ENCODE measurements at regions not wholly inside any gene's neighbourhood (a gene's known extent, or its start where the extent isn't known, plus 50 kb on each side); places are given as distances from the start of the nearest gene placed in this dataset.
A peak's percentile ranks its signal among the peaks of the same experiment; 100 is the strongest.
"Not testable (repeated sequence)": the region's sequence is repeated elsewhere in the genome, so short reads cannot be mapped to it uniquely, and the experiment has no call there.

- DNase-seq (ENCODE audit: low spot score), result no peak
Observed at GRCh38 chr13:107819071-107819470, 396.3 kb downstream of the LIG4 start.

DNA sequence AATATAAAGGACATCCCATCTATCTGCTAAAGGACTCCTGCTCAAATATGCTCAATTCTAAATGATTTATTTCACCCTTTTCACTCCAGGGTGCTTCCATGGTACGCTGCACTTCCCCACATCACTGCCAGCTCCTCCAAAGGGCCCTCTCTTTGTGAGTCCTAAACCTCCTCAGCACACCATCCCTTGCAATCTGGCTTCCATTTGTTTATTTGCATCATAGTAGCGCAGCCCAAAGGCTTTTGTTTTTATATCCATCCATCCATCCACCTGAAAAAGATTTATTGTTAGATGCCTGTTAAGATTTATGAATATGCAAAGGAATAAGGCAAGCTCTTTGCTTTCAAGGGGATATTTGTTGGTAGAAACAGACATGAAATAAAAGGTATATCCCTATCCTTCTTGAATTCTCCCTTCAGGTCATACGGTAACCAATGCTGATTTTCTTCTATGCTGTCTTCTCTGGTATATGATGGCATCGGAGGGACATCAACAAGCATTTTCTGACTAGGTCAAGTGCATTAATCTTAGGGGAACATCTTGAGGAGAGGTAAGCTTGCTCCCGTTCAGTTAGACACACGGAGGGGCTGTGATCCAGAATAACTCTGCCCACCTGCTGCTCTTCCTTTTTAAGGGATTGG is 397.6 kb downstream of the LIG4 start:
- DNase-seq (ENCODE audit: low spot score), result peak; percentile 29

DNA sequence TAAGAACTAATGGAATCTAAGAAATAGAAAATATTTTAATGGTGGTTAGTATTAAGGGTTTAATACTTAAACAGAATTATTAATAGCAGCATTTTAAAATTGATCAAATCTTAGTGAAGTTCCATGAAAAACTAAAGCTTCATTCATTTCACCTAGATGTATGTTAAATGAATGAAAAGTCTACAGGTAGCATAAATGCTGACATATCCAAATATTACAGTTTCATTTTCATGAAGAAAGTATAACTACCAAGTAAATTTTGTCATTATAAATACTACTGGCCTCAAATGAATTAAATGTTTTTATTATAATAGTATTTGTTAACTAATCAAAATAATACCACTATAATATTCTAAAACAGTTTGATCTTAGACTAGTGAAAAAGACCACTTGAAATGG is 403.3 kb downstream of the LIG4 start:
- DNase-seq (ENCODE audit: low spot score), result no peak

DNA sequence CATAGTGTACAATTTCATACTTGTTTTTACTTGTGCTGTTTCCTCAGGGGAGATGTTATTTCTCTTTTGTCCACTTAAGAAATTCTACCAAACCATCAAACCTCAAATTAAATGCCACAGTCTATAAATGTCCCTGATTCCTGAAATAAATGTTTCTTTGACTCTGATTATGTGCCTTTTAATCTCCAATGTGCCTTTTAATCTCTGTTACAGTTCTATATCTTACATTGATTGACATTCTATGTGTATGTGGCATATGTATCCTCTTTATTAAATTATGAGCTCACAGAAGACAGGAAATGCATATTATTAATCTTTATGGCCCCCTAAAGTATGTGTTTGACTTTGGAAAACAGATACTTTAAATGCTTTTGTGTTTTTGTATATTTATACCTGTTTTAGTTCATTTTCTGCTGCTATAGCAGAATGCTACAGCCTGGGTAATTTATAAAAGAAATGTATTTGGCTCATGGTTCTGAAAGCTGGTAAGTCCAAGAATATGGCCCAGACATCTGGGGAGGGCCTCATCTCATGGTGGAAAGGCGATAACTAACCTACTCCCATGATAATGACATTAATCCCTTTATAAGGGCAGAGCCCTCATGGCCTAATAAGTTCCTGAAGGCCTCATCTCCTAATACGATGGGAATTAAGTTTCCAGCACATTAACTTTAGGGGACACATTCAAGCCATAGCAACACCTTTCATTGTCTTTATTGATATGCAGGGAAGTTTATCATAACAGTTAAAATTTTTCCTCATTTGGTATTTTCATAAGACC is 403.9 kb downstream of the LIG4 start:
- no peak for DNase-seq (ENCODE audit: low spot score)

DNA sequence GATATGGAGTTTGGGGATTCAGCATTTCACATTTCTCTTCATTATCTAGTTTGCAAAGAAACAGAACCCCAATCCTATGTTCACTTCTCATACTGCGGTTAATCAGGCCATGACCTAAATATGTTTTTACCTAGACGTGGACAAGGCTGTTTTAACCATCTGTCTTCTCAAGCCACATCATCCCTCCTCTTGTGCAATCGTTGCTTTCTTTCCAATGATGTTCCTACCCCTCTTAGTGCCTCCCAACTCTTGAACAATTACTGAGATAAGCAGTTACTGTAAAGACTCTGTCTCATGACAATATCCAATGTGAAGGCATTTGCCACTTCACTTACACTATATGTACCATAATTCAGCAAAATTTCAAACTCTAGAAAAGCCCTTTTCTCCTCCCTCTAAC is 406.2 kb downstream of the LIG4 start:
- no peak for DNase-seq (ENCODE audit: low spot score)

GRCh38 chr13:107808389-107808788 is 406.9 kb downstream of the LIG4 start:
- DNase-seq (ENCODE audit: low spot score), result no peak

DNA sequence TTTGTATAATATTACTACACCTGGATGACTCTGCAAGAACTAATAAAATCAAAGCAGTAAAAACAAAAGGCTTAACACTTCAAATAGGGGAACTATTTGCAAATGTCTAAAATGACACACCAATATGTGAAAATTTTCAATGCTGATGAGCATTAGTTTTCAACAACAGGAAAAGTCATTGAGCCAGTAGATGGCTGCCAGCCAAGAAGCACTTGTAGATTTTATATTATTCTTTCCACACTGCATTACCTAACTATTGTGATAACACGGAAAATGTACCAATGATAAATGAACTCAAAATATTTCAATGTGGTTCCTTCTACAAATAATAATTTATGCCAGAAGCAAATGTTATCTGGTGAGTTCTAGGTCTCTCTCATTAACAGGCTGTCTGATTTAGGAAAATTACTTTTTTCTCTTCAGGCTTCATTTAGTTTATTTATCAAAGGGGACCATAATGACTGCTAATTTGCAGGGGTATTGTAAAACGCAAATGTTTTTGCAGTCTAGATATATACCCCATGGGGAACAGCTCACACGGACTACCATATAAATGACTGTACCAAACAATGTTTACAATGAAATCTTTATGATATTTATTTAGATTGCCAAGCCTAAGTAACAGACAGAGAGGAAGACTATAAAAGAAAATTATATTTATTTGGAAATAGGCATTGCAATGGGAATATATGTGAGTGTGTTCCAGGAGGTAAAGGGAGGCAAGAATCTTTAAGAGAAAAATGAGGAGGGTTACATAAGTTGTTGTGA is 407.8 kb downstream of the LIG4 start:
- no peak for DNase-seq (ENCODE audit: low spot score)

- no peak for DNase-seq (ENCODE audit: low spot score)
Observed at GRCh38 chr13:107806726-107807125, 408.6 kb downstream of the LIG4 start.

DNA sequence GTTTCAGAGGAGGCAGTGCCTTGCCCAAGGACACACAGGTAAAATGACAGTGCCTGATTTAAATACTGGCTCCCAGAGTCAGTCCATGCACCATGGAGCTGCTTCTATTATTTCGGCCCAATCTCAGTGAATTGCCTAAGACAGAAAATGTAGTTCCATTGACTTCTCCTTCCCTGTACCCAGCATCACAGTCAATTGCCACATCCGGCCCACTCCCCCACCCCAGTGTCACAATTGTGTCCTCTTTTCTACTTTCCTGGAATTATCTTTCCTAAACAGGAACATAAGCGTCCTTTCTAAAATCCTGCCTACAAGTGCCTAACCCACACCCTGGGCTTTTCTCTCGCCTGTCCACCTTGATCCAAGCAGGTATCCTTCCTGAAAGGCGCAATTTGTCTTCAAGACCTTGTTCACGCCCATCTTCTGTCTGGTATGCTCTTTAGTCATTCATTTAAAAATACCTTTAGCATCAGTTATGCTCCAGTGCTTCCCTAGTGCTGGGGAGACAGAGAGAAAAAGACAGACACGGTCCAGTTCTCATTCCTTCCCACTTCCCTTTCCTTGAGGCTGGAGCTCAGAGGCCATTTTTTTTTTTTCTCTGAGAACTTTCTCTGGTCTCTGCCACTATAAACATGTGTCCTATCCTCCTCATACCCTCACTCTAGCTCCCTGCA is 411.4 kb downstream of the LIG4 start:
- no peak for DNase-seq (ENCODE audit: low spot score)

- no peak for DNase-seq (ENCODE audit: low spot score)
Observed at GRCh38 chr13:107801621-107802020, 413.7 kb downstream of the LIG4 start.

DNA sequence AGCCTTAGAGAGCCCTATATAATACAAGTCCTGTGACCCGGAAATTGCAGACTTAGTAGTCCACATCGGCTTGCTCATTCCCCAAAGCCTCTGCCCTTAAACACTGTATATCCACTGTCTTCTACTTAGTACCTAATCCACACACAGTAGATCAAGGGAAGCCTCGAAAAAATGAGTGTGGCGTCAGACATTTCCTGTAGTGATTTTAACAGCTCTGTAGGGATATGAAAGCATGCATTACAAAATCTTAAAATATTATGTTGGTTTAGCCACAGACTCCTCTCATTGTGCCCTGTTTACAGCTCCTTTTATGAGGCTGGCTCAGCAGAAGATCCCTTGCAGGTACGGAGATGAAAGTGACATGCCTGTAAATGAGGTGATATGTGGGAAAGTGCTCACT is 416.3 kb downstream of the LIG4 start:
- DNase-seq (ENCODE audit: low spot score), result no peak

DNA sequence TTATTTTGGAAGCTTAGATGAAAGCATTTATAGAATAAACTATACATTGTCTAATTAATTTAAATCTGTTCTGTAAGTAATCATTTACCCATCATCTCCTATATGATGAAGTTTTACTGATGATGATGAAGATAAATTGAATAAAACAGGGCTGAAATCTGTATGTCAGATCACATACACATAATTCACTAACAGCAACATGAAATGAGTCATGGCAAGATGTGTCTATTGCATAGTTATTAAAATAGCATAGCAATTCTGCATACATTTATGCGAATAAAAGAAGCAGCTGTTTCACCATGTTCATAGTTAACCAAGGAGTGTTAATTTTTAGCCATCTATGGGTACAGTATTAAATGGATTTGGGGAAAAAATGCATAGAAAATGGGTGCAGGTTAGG is 424.9 kb downstream of the LIG4 start:
- no peak for DNase-seq (ENCODE audit: low spot score)

- no peak for DNase-seq (ENCODE audit: low spot score)
Observed at GRCh38 chr13:107788464-107789165, 426.7 kb downstream of the LIG4 start.

GRCh38 chr13:107782646-107783045 is 432.7 kb downstream of the LIG4 start:
- DNase-seq (ENCODE audit: low spot score), result not testable (repeated sequence)

GRCh38 chr13:107778094-107778493 is 437.2 kb downstream of the LIG4 start:
- DNase-seq (ENCODE audit: low spot score), result no peak

- DNase-seq (ENCODE audit: low spot score), result no peak
Observed at GRCh38 chr13:107770541-107770940, 444.8 kb downstream of the LIG4 start.

DNA sequence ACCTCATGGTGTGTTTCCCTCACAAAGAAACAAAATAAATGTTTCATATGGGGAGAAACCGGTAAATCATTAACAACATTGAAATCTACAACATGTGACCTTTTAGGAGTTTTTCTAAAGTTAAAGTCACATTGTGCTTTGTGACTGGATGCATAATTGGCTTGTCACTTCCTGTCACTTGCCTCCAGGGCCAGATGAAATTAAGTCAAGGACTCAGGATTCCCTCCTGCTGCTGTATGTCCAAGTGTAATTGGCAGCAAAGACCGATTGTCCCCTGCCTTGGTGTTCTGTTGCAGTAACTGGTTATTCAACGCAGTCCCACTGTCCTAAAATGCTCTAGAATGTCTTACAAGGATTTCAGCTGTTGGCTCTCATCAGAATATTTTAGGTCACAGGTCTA is 448.2 kb downstream of the LIG4 start:
- DNase-seq (ENCODE audit: low spot score), result no peak

DNA sequence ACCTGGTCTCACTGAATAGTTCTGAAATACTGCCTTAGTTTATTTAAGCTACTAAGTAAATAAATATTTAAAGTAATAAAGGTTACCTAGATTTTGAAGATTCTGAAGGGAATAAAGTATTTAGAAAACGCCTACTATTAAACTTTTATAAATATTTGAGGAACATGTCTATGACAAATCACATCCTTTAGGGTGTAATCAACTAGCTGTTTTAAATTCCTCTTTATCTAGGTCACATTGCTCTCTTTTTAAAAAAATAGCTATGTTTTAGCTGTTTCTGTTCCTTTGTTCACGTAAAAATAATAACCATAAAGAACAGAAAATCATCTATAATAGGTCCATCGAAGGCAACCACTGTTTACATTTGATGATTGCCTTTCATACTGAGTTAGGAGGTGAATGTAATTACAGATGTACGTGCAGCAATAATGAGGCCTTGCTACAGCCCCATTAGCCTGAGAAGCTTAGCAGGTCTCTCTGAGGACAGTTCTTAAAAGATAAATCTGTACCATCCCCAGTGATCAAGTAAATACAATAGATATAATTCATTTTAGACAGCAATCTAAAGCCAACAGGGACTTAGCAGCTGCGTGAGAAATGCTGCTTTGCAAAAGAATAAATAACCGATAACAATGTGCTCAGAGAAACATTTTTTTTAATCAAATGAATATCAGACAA is 449.5 kb downstream of the LIG4 start:
- no peak for DNase-seq (ENCODE audit: low spot score)

- DNase-seq (ENCODE audit: low spot score), result no peak
Observed at GRCh38 chr13:107764046-107764445, 451.3 kb downstream of the LIG4 start.

- no peak for DNase-seq (ENCODE audit: low spot score)
Observed at GRCh38 chr13:107753748-107754147, 461.6 kb downstream of the LIG4 start.

- no peak for DNase-seq (ENCODE audit: low spot score)
Observed at GRCh38 chr13:107753291-107753690, 462.0 kb downstream of the LIG4 start.
